Activated CD8-positive, alpha-beta memory T cell treated with anti-CD3 and anti-CD28 coated beads, Interleukin-2, amount 50 U/mL, for 1 hour (primary cell): ENCODE measurements at regions not wholly inside any gene's neighbourhood (a gene's known extent, or its start where the extent isn't known, plus 50 kb on each side); places are given as distances from the start of the nearest gene placed in this dataset.

ENCODE experiments used
- DNase-seq: peaks from one replicate; pipeline ENCODE4 v3.0.0-alpha.2; 2020; ENCODE audit errors: extremely low read depth

DNA sequence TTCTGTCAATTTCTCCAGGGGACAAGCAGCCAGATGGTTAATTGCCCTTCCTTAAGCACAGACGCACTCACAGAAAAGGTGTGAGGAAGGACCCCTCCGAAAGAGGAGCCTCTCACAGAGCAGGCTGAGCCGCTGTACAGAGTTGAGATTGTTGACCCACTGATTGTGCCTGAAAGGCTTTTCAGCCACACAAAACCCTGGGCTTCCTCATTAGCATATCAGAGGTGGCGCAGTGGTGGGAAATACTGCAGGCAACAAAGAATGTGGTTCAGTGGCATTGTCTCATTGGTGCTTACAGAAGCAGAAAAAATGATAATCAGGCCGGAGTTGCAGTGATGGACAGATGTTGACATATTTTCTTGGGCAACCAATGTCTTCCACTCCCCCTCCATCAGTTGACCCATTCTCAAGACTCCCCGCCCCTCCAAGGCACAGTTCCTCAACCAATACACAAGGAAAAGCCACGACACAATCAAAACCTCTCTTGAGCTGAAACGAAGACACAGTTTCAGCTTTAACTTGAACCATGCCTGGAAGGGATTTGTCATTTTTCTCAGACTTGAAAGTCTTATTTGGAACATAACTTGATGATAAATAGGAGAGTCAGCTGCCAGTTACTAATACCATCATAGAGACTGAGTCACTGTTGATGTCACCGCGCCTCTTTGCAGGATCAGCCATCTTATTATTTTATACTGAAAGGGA, 53.1 kb downstream of the ATXN3L start:
- no peak for DNase-seq

DNA sequence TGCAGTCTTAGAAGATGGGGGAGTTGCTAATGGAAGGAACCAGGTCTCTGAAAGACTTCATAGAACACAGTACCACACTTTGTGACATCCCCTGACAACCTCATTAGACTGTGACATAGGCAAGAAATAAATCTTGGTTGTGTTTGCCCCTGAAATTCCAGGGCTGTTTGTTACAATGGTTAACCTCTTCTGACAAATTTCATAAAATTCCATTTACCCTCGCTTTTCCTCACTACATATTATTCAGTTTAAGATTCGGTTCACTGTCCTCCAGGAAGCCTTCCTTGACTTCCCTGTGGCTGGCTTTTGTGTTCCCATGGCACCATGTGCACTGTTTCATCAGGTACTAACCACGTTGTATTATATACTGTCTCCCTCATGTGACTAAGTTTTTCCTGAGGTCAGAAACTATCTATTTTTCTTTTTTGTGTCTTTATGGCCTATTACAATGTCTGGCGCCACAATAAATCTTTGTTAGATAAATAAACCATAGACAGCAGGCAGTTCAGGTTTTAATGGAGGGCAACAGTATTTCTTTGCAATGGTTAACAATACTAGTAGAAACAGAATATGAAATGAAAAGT, 54.2 kb downstream of the ATXN3L start:
- DNase-seq = no peak

DNA sequence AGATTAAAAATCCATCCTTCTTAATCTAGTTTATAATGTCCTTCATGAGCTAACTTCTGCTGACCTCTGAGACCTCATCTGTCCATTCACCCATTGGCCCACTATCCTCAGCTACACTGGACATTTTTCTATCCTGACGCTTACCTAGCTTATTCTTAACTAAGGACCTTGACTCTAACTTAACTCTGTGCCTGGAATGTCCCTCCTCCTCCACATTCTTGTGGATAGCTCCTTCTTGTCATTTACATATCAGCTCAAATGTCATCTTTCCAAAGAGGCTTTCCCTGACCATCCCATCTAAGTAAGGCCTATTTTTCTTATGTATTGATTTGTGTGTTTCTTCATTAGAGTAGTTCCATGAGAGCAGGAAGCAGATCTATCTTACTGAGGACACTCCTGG, 54.7 kb downstream of the ATXN3L start:
- DNase-seq = no peak

DNA sequence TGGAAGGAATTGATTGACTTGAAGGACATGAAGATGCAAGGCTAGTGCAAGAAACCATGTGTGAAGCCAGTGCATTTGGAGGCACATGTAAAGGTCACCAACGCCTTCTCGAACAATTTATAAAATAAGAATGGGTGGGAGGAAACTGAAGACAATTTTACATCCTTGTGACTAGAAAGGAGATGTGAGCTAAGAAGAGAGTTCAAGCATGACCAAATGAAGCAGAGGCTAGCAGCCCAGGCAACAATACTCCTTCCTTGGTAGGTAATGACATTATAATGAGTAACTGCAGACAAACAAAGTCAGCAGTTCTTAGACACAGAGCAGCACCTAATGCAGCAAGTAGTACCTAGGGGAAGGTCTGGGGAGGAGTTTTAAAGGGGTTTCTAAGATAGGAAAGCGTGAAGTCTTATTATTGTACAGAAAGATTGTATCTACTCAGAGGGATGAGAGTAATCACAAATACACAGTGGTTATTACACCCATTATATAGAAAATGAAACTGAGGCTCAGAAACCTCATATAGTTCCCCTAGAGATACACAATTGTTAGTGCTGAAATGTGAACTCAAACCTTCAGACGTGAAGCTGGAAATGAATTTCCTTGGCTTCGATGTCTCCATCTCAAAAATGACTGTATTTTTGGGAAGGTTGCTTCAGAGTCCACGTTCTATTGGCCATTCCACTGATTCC, 56.1 kb downstream of the ATXN3L start:
- no peak for DNase-seq

DNA sequence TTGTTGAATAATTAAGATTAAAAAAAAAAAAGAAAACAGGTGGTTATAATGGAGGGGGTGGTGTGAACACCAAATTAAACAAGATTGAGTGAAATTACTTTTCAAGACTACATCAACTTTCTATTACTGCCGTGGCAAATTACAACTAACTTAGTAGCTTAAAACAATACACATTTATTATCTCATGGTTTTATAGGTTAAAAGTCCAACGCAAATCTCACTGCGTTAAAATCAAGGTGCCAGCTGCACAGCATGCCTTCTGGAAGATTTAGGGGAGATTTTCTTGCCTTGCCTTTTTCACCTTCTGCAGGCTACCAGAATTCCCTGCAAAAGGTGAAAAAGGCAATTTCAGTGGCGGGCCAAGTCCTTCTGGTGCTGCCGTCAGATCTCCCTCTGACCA, 58.5 kb downstream of the ATXN3L start:
- DNase-seq = no peak

DNA sequence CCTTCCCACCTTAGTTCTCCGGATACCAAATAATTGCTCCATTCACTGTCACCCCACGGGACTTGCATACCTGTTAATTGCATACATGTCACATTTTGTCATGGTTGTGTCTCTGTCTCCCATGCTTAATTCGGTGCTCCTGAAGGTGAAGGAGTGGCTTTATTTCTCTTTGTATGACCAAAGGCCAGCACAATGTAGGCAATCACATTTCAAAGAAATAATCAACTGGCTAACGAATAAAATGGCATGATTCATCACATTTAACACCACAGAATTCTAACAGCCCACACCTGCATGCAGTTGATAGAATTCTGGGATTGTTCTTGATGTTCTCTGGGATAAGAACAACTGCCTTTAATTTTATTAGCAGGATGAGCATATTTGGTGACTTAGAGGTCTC, 59.3 kb downstream of the ATXN3L start:
- DNase-seq = no peak

DNA sequence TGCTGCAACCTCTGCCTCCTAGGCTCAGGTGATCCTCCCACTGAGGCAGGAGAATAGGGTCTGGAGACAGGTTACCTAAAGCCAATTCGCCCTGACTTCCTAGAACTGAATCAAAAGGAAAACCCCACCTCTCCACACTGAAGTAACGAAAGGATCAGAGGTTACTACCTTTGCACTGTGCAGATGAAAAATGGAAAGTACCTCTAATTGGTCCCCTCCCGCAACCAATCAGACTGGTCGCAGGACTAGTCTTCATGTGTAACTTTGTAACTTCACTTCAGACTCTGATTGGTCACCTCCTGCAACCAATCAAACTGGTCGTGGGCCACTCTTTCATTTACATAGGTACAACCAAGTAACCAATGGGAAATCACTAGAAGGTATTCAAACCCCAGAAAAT, 61.1 kb downstream of the ATXN3L start:
- no peak for DNase-seq

DNA sequence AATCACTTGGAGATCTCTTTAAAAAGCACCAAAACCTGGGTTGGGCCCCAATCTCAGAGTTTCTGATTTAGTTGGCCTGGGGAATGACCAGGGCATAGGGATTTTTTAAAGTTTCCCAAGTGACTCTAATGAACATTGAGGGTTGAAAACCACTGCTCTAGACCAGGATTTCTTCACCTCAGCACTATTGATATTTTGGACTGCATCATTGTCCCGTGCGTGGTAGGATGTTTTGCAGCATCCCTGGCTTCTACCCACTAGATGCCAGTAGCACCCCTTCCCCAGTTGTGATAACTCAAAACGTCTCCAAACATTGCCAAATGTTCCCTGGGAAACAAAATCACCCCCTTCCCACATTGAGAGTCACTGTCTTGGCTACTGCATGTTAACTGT, 61.8 kb downstream of the ATXN3L start:
- DNase-seq = no peak

DNA sequence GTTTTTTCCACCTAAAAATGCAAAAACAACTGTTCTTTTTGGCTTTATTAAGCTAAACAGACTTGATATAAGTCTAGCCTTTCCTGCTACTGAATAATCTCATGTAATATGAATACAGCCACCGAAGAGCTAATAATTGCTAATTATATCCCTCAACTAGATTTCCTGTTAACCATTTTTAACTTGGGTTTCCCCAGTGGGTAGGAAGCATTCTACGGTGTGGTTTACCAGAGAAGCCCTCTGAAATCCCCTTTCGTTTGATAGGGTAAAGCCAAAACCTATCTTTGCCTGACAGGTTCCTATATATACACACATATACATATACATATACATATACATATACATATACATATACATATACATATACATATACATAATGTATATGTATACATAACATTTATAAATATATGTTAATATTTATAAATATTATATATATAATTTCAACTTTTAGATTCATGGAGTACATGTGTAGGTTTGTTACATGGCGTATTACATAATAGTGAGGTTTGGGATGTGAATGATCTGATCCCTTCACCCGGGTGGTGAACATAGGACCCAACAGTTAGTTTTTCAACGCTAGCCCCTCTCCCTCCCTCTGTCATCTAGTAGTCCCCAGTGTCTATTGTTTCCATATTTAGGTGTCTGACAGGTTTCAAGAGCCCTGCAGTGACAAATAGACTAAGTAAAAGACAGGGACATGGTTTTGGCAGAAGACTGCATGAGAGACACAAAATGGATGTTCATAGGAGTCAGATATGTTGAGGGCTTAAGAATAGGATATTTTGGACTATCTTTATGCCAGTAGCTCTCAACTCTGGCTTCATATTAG, 62.4 kb downstream of the ATXN3L start:
- no peak for DNase-seq

DNA sequence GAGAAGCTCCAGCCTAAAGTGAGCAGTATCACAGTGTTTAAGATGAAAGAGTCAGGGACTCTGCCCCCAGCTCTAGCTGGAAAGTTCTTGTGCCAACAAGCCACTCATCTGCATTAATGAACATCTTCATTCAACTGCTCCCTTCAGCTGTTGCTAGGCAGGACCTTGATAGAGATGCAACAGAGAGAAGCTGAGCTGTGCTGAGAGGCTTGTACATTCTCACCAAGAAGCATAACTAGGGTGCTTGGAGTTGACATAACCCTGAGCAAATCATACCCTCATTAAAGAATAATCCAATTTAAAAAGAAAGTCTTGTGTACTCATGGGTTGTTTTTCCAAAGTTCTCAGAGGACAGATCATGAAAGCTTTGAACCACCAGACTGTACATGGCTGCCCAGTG, 63.2 kb downstream of the ATXN3L start:
- no peak for DNase-seq

DNA sequence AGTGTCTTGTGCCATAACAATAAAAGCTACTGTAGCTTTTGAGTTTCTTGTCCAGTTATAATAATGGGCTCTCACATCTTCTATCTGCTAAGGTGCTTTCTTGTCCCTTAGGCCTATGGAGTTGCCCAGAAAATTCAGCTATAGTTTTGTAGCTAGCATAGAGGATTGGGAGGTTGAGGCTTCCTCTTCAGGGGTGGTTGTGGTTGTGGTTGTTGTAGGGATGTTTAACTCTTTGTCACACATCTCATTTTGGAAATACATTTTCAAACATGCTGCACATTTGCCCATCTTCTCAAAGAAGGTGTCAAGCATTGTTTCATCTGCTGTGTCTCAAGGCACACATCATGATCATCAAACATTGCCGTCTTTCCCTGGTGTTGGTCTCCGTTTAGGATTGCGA, 65.0 kb downstream of the ATXN3L start:
- no peak for DNase-seq

DNA sequence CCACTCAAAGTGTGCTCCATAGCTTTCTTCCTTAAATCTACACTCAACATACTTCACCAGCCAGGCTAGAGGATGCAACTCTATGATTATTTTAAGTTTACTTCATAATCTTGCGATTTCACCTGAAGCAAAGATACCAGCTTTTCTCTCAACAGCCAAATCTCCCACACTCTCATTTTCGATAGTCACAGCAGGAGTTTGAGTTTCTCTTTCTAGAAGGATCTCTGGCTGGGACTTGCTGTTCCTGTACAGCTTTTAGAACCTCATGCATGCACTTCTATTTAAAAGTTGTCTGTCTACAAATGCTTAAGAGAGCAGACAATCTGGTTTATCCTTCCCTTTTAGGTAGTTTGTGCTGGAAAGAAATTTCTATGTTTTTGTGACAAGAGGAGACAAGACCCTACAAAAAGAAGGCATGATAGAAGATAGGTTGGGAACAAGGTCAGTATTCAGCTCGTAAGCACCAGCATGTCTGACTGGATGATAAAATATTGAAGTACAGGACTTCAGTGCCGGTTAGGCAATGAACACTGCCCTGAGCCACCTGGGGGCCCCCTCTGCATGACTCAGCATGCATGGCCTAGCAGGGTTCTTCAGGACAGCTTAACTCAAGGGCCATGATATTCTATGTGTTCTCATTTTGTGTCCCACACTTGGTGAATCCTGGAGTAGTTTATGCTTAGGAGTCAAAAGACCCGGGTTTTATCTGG, 65.6 kb downstream of the ATXN3L start:
- DNase-seq = no peak

DNA sequence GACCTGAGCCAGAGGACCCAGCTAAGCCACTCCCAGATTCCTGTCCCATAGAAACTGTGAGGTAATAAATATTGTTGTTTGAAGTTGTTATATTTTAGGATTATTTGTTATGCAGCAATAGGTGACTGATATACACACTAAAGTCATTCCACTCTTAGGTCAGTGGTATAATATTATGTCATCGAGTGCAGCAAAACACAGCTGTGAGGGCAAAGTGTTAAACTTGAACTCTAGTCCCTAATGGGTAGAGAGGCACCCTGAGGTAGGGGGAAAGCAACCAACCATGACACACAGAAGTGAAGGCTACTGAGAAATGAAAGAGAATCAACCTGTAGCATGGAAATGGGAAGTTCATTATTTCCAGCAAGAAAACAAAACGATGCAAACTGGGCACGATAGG, 66.6 kb downstream of the ATXN3L start:
- DNase-seq = no peak

DNA sequence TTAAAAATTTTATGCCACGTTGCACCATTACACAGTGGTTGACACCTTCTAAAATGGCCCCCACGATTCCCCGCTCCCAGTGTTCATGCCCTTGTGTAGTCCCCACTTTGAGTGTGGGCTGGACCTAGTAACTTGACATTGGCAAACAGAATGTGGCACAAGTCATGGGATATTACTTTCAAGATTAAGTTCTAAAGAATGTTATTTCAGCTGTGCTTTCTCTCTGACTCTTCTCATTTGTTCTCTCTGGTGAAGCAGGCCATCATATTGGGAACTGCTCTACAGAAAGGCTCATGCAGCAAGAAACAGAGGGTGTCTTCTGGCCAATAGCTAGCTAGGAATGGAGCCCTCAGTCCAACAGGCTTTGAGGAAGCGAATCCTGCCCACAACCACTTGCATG, 67.1 kb downstream of the ATXN3L start:
- DNase-seq = no peak

DNA sequence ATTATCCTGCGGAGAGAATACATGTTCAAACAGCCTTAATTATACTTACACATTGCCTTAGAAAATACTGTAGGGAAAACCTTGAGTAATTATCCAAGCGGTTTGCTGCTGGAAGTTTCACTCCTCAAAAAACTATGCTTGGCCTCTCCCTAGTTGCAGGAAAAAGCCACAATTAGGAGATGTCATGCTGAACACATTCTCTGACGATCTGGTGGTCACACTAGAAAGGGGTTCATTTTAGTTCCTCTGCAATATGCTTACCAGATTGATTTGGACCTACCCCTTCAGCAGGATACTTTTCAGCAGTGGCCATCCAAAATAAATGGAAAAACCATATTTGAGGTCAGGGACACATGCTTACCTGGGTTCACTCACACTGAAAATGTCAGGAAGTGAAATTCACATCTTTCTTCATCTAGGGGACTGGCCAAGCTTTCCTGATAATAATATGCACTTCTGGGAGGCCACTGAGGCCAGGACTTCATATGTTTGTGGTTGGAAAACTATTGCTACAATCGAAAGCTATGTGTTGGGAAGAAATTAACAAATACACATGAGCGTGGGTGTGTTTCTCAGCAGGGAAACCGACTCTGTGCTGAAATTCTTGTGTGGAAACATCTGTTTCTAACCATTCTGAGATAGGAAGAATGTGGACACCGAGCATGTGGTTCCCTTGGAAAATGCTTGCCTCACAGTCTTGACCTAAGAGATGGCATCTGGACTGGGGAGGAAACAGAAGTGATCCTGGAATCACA, 68.8 kb downstream of the ATXN3L start:
- no peak for DNase-seq

DNA sequence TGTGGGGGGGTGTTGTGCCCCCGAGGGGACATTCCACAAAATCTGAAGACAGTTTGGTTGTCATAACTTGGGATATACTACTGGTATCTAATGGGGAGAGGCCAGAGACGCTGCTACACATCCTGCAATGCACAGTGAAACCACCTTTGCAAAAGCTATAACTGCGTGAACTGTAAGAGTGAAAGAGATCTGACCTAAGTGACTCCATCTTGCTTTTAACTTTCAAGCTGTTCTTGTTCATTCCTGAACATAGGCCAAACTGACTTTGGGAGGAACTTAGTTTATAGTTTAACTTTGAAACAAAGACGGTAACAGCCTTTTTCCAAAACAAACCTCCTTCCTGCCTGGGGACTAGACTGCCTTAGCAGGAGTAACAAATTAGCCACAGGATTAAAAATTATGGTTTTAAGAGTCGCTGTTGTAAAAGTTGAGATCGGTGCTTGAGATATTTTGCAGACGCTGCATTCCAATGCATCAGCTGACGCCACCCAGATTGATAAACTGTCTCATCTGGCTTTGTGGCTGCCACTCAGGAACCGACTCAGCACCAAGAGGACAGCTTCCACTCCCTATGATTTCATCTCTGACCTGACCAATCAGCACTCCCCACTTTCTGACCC, 70.9 kb downstream of the ATXN3L start:
- no peak for DNase-seq

DNA sequence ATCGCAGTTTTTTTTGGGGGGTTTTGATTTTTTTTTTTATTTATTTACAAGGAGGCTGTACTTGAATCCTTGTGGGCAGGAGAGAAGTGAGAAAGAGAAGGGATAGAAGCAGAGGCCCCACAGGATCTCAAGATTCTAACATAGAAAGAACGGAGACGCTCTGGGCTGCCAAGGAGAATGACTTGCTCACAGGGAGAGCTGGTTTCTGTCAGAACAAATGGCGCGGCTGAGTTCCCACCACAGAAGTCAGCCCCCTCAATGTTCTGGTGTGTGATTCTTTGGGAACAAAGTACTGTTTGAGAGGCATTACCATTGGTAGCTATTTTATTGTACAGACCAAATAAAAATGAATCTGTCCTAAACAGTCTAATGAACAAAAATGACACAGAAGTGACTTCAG, 80.6 kb downstream of the ATXN3L start:
- no peak for DNase-seq

DNA sequence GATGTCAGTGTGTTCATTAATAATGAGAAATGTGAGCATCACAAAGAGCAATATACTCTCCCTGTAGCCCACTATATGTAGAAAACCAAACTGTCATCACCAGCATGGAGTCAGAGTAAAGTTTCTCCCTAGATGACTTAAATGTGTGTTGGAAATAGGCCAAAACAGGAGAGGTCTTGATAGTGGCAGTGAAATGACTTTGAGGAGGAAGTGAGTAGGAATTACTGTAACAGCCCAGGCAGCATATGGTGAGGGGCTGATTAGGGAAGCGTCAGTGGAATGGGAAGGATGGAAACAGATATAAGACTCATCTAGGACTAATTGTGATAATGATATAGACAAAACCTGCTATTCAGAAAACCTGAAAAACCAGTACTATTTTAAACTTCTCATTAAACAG, 83.9 kb downstream of the ATXN3L start:
- DNase-seq = no peak

DNA sequence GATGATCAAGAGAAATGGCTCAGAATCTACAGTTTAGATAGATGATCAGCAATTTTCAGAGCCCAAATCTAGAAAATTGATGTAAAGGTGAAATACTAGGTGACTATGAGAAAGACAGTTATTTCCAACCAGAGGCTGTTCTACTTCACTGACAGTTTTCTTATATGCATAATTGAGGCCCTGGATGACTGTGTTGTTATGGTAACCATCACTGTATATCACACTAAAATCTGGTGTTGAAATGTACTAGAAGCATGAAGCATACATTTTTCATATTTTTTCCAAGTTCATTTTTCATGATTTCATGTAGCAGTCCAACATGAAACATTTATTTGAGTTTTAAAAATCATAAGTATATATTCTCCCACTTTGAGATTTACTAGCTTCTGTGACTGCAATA, 87.4 kb downstream of the ATXN3L start:
- no peak for DNase-seq

DNA sequence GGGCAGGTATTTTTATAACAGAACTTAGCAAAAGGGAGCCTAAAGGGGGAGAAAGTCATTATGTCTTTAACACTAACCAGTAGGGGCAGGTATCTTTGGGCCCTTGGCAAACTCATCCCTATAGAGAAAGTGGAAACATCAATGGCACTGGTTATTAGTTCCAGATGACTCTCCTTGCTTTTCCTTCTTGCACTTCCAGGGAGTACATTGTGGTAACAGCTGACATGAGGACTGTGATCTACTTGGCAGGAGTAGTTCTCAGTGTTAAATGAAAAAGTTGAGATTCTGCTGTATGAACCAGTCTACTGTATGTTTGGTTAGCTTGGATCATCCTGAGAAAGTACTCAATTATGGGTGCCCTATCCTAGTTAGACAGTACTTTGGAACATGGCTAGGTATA, 93.6 kb downstream of the ATXN3L start:
- no peak for DNase-seq
